Gastrocnemius medialis (tissue), 4 donors: ENCODE measurements at regions not wholly inside any gene's neighbourhood (a gene's known extent, or its start where the extent isn't known, plus 50 kb on each side); places are given as distances from the start of the nearest gene placed in this dataset.
A peak's percentile ranks its signal among the peaks of the same experiment; 100 is the strongest.
"Not testable (repeated sequence)": the region's sequence is repeated elsewhere in the genome, so short reads cannot be mapped to it uniquely, and the experiment has no call there.

ENCODE experiments used
- ATAC-seq, 2 donors: fragments of 150-250 bp; one replicate each; pipeline ENCODE4 v1.9.1; 2016
- DNase-seq, 2 donors: peaks; one replicate each; pipeline ENCODE4 v3.0.0-alpha.2; 2019
- H3K27ac ChIP-seq, 4 donors: fragments of 200-600 bp; sonication (generic); 1 replicate in 1 of 4; 2 replicates in 3 of 4; pipeline ENCODE4 v1.5.1; 2016 to 2018; ENCODE audit warnings: mild to moderate bottlenecking in 2 of 4, moderate library complexity in 1 of 4
- H3K27me3 ChIP-seq, 3 donors: fragments of 200-600 bp; sonication (generic) in 2 of 3; 1 replicate in 1 of 3; 2 replicates in 2 of 3; pipeline versions ENCODE4 v1.5.1 to v1.6.0; 2016 to 2019; ENCODE audit warnings: mild to moderate bottlenecking in 1 of 3, moderate library complexity in 1 of 3
- H3K36me3 ChIP-seq, 2 donors: fragments of 200-600 bp; sonication (generic) in 1 of 2; one replicate each; pipeline ENCODE4 v1.5.1; 2017 to 2018
- H3K4me1 ChIP-seq, 2 donors: fragments of 200-600 bp; sonication (generic) in 1 of 2; one replicate each; pipeline ENCODE4 v1.5.1; 2016 to 2017; ENCODE audit warnings: mild to moderate bottlenecking in 2 of 2
- H3K4me3 ChIP-seq, 4 donors: fragments of 200-600 bp; sonication (generic) in 3 of 4; 1 replicate in 1 of 4; 2 replicates in 3 of 4; pipeline ENCODE4 v1.5.1; 2016 to 2019; ENCODE audit warnings: mild to moderate bottlenecking in 2 of 4
- H3K9me3 ChIP-seq, 3 donors: fragments of 200-600 bp; sonication (generic) in 2 of 3; 1 replicate in 1 of 3; 2 replicates in 2 of 3; pipeline ENCODE4 v1.5.1; 2016 to 2019
- CTCF ChIP-seq, 5 experiments: fragments of 450-650 bp in 3 of 5; fragments of 200-600 bp in 2 of 5; sonication (generic) in 2 of 5; IDR thresholded peaks in 4 of 5; conservative IDR thresholded peaks in 1 of 5; 1 replicate in 4 of 5; 2 replicates in 1 of 5; pipeline ENCODE4 v1.5.1; 2016 to 2019; ENCODE audit warnings: antibody characterized with exemption in 5 of 5, mild to moderate bottlenecking in 3 of 5, moderate library complexity in 3 of 5
- POLR2A ChIP-seq, 2 donors: fragments of 450-650 bp; IDR thresholded peaks; one replicate each; pipeline ENCODE4 v1.6.1; 2017; ENCODE audit warnings: antibody characterized with exemption in 2 of 2, mild to moderate bottlenecking in 2 of 2, moderate library complexity in 2 of 2
- in situ Hi-C, 4 donors: fragments of 200-750 bp; cut with MboI; loops; one replicate each; pipeline versions ENCODE4 v1.15.0 to v1.8.0; 2017; ENCODE audit warnings: low sequenced_read_pairs in 4 of 4
- intact Hi-C: fragments of 100-400 bp; cut with DNase I; formaldehyde crosslinking; loops from one replicate; pipeline ENCODE4 v1.15.1; 2023; ENCODE audit warnings: low total_unique reads

- ATAC-seq (no peak), DNase-seq (no peak)
- no peaks in the 10 kb centered on the region for H3K36me3 ChIP-seq
- no peaks in the 10 kb centered on the region for H3K27me3 ChIP-seq
- in situ Hi-C loops, result no loop called here
- TF ChIP-seq POLR2A (IDR thresholded peaks at IDR 0.05) (no peak), CTCF (IDR thresholded peaks at IDR 0.05 in 4 of 5, conservative IDR thresholded peaks at IDR 0.05 in 1 of 5) (no peak)
- intact Hi-C loops, result no loop called here
- no peak overlapping the region for H3K4me3 ChIP-seq
- H3K4me1 ChIP-seq, result no peaks in the 10 kb centered on the region
- no peak overlapping the region for H3K27ac ChIP-seq
- H3K9me3 ChIP-seq, result no peaks in the 10 kb centered on the region
Observed at GRCh38 chr20:22842793-22843192, 192.3 kb upstream of the SSTR4 start.

- DNase-seq (no peak), ATAC-seq (no peak)
- in situ Hi-C loops (no loop called here), intact Hi-C loops (no loop called here)
- no peak overlapping the region for H3K4me3 ChIP-seq
- H3K4me1 ChIP-seq, result no peaks in the 10 kb centered on the region
- no peaks in the 10 kb centered on the region for H3K27me3 ChIP-seq
- TF ChIP-seq CTCF (IDR thresholded peaks at IDR 0.05 in 4 of 5, conservative IDR thresholded peaks at IDR 0.05 in 1 of 5) (no peak), POLR2A (IDR thresholded peaks at IDR 0.05) (no peak)
- no peaks in the 10 kb centered on the region for H3K36me3 ChIP-seq
- no peaks in the 10 kb centered on the region for H3K9me3 ChIP-seq
- no peak overlapping the region for H3K27ac ChIP-seq
Observed at GRCh38 chr20:22844959-22845358, 190.2 kb upstream of the SSTR4 start.

- H3K36me3 ChIP-seq, result no peaks in the 10 kb centered on the region
- TF ChIP-seq POLR2A (IDR thresholded peaks at IDR 0.05) (no peak), CTCF (IDR thresholded peaks at IDR 0.05 in 4 of 5, conservative IDR thresholded peaks at IDR 0.05 in 1 of 5) (no peak)
- no peak for ATAC-seq
- H3K4me1 ChIP-seq, result no peaks in the 10 kb centered on the region
- H3K27me3 ChIP-seq, result no peaks in the 10 kb centered on the region
- in situ Hi-C loops, result no loop called here
- no peak for DNase-seq
- no peak overlapping the region for H3K27ac ChIP-seq
- no peak overlapping the region for H3K4me3 ChIP-seq
- no peaks in the 10 kb centered on the region for H3K9me3 ChIP-seq
- intact Hi-C loops, result no loop called here
Observed at GRCh38 chr20:22846863-22847262, 188.2 kb upstream of the SSTR4 start.

- Histone ChIP-seq H3K4me1 (no peaks in the 10 kb centered on the region), H3K4me3 (no peak overlapping the region), H3K36me3 (no peaks in the 10 kb centered on the region), H3K27ac (no peak overlapping the region), H3K27me3 (no peaks in the 10 kb centered on the region), H3K9me3 (no peaks in the 10 kb centered on the region)
- DNase-seq, result no peak
- no peak for ATAC-seq
- in situ Hi-C loops (no loop called here), intact Hi-C loops (no loop called here)
- no peak for TF ChIP-seq POLR2A (IDR thresholded peaks at IDR 0.05)
- no peak for TF ChIP-seq CTCF (IDR thresholded peaks at IDR 0.05 in 4 of 5, conservative IDR thresholded peaks at IDR 0.05 in 1 of 5)
Observed at GRCh38 chr20:22848364-22848763, 186.7 kb upstream of the SSTR4 start.

- not testable (repeated sequence) for H3K4me3 ChIP-seq
Observed at GRCh38 chr20:22851679-22852346, 183.3 kb upstream of the SSTR4 start.

More at GRCh38 chr20:22851679-22852346, 183.3 kb upstream of the SSTR4 start:
- DNase-seq, in situ Hi-C loops, H3K36me3 ChIP-seq, H3K27ac ChIP-seq, H3K4me1 ChIP-seq, H3K27me3 ChIP-seq, intact Hi-C loops, H3K9me3 ChIP-seq, ATAC-seq: not testable (repeated sequence)
- TF ChIP-seq CTCF (IDR thresholded peaks at IDR 0.05 in 4 of 5, conservative IDR thresholded peaks at IDR 0.05 in 1 of 5), result peak in 4 of 5 experiments; percentile 11 to 53 (median 36)
